H9 (cell line): ENCODE measurements at regions not wholly inside any gene's neighbourhood (a gene's known extent, or its start where the extent isn't known, plus 50 kb on each side); places are given as distances from the start of the nearest gene placed in this dataset.

Source experiments
- DNase-seq: peaks from one replicate; pipeline ENCODE4 v3.0.0-alpha.2; 2017
- H2AFZ ChIP-seq: one replicate; pipeline ENCODE4 v1.6.1; 2013; ENCODE audit warnings: mild to moderate bottlenecking, low read length, control low read depth, moderate library complexity
- H2AK5ac ChIP-seq: 2 replicates; pipeline ENCODE4 v1.6.1; 2013; ENCODE audit warnings: low read length, control low read depth, mixed read lengths; ENCODE audit not compliant: insufficient read length
- H2BK120ac ChIP-seq: one replicate; pipeline ENCODE4 v1.6.1; 2013; ENCODE audit warnings: low read depth, mild to moderate bottlenecking, low read length, control low read depth, inconsistent platforms; ENCODE audit not compliant: poor library complexity, severe bottlenecking
- H2BK12ac ChIP-seq: 2 replicates; pipeline ENCODE4 v1.6.1; 2013; ENCODE audit warnings: low read length, control low read depth, mixed read lengths, low read depth; ENCODE audit not compliant: insufficient read length
- H2BK15ac ChIP-seq: 2 replicates; pipeline ENCODE4 v1.6.1; 2013; ENCODE audit warnings: low read depth, low read length, control low read depth
- H2BK20ac ChIP-seq: one replicate; pipeline ENCODE4 v1.6.1; 2013; ENCODE audit warnings: low read depth, mild to moderate bottlenecking, low read length, control low read depth, inconsistent platforms; ENCODE audit not compliant: poor library complexity, severe bottlenecking
- H2BK5ac ChIP-seq: 2 replicates; pipeline ENCODE4 v1.6.1; 2013; ENCODE audit warnings: low read length, control low read depth, mixed read lengths; ENCODE audit not compliant: insufficient read length
- H3K14ac ChIP-seq: 2 replicates; pipeline ENCODE4 v1.6.1; 2013; ENCODE audit warnings: low read length, control low read depth; ENCODE audit not compliant: insufficient read depth
- H3K18ac ChIP-seq: 2 replicates; pipeline ENCODE4 v1.6.1; 2013; ENCODE audit warnings: low read depth, mild to moderate bottlenecking, mixed read lengths, low read length, control low read depth; ENCODE audit not compliant: insufficient read length
- H3K23ac ChIP-seq: 2 replicates; pipeline ENCODE4 v1.6.1; 2013; ENCODE audit warnings: low read length, control low read depth, mixed read lengths, low read depth; ENCODE audit not compliant: insufficient read length
- H3K23me2 ChIP-seq: 2 replicates; pipeline ENCODE4 v1.6.1; 2013; ENCODE audit warnings: low read depth, mild to moderate bottlenecking, mixed read lengths, low read length, control low read depth; ENCODE audit not compliant: insufficient read length, poor library complexity, severe bottlenecking
- H3K27ac ChIP-seq: 2 replicates; pipeline ENCODE4 v1.5.1; 2013; ENCODE audit warnings: low read length, control low read depth, mixed read lengths, low read depth; ENCODE audit not compliant: insufficient read length
- H3K27me3 ChIP-seq: 2 replicates; pipeline ENCODE4 v1.6.1; 2013; ENCODE audit warnings: low read length, control low read depth, inconsistent platforms; ENCODE audit not compliant: insufficient read depth
- H3K4ac ChIP-seq: 2 replicates; pipeline ENCODE4 v1.6.1; 2013; ENCODE audit warnings: low read depth, mild to moderate bottlenecking, control low read depth, inconsistent platforms, low read length, moderate library complexity
- H3K4me1 ChIP-seq: 2 replicates; pipeline ENCODE4 v1.6.1; 2013; ENCODE audit warnings: low read length, control low read depth, inconsistent platforms; ENCODE audit not compliant: insufficient read depth
- H3K4me2 ChIP-seq: 2 replicates; pipeline ENCODE4 v1.6.1; 2013; ENCODE audit warnings: low read length, control low read depth, mixed read lengths; ENCODE audit not compliant: insufficient read length, insufficient read depth
- H3K56ac ChIP-seq: 2 replicates; pipeline ENCODE4 v1.6.1; 2013; ENCODE audit warnings: low read depth, mild to moderate bottlenecking, mixed read lengths, low read length, control low read depth; ENCODE audit not compliant: insufficient read length
- H3K79me1 ChIP-seq: 2 replicates; pipeline ENCODE4 v1.6.1; 2013; ENCODE audit warnings: low read depth, mild to moderate bottlenecking, moderate library complexity, low read length, control low read depth, inconsistent platforms; ENCODE audit not compliant: insufficient read depth, poor library complexity, severe bottlenecking
- H3K79me2 ChIP-seq: 2 replicates; pipeline ENCODE4 v1.6.1; 2013; ENCODE audit warnings: low read length, control low read depth, inconsistent platforms; ENCODE audit not compliant: insufficient read depth
- H3K9ac ChIP-seq: 2 replicates; pipeline ENCODE4 v1.6.1; 2013; ENCODE audit warnings: low read length, control low read depth, mixed read lengths; ENCODE audit not compliant: insufficient read length; ENCODE audit errors: extremely low read depth
- H3K9me3 ChIP-seq: one replicate; pipeline ENCODE4 v1.6.1; 2013; ENCODE audit warnings: low read depth, low read length, inconsistent platforms; ENCODE audit not compliant: control insufficient read depth
- H3T11ph ChIP-seq: one replicate; pipeline ENCODE4 v1.6.1; 2013; ENCODE audit warnings: mild to moderate bottlenecking, low read length, control low read depth, inconsistent platforms
- H4K20me1 ChIP-seq: one replicate; pipeline ENCODE4 v1.6.1; 2013; ENCODE audit not compliant: control insufficient read depth, insufficient read length, insufficient read depth
- H4K5ac ChIP-seq: 2 replicates; pipeline ENCODE4 v1.6.1; 2013; ENCODE audit warnings: low read depth, mild to moderate bottlenecking, mixed read lengths, low read length, control low read depth; ENCODE audit not compliant: insufficient read length
- H4K8ac ChIP-seq: replicated peaks from 2 replicates; pipeline ENCODE4 v1.6.1; 2013; ENCODE audit warnings: low read length, control low read depth, mixed read lengths, low read depth; ENCODE audit not compliant: insufficient read length
- H4K91ac ChIP-seq: 2 replicates; pipeline ENCODE4 v1.6.1; 2013; ENCODE audit warnings: low read depth, mild to moderate bottlenecking, moderate library complexity, mixed read lengths, low read length, control low read depth; ENCODE audit not compliant: insufficient read length
- H3K27ac Mint-ChIP-seq, 3 experiments: 2 replicates in 2 of 3; 3 replicates in 1 of 3; pipeline ENCODE4 v1.8.0; 2020 to 2021; ENCODE audit warnings: mixed read lengths in 3 of 3, mild to moderate bottlenecking in 1 of 3, moderate library complexity in 1 of 3
- H3K27me3 Mint-ChIP-seq: 2 replicates; pipeline ENCODE4 v1.8.0; 2021; ENCODE audit warnings: low read depth, mild to moderate bottlenecking, moderate library complexity, mixed read lengths
- H3K36me3 Mint-ChIP-seq, 3 experiments: 2 replicates in 2 of 3; 3 replicates in 1 of 3; pipeline ENCODE4 v1.8.0; 2020 to 2021; ENCODE audit warnings: low read depth in 3 of 3, mixed read lengths in 3 of 3; ENCODE audit not compliant: insufficient read depth in 1 of 3
- H3K4me1 Mint-ChIP-seq, 2 experiments: 2 replicates each; pipeline ENCODE4 v1.8.0; 2020; ENCODE audit warnings: mixed read lengths in 2 of 2
- H3K4me3 Mint-ChIP-seq, 2 experiments: 2 replicates in 1 of 2; 3 replicates in 1 of 2; pipeline ENCODE4 v1.8.0; 2020 to 2021; ENCODE audit warnings: mild to moderate bottlenecking in 2 of 2, mixed read lengths in 2 of 2, moderate library complexity in 1 of 2
- H3K9me3 Mint-ChIP-seq, 2 experiments: 2 replicates in 1 of 2; 3 replicates in 1 of 2; pipeline ENCODE4 v1.8.0; 2020; ENCODE audit warnings: mild to moderate bottlenecking in 2 of 2, mixed read lengths in 2 of 2, moderate library complexity in 1 of 2
- CTCF ChIP-seq: fragments of 200-600 bp; sonication (generic); conservative IDR thresholded peaks from 3 replicates; pipeline ENCODE4 v1.8.0; 2021; ENCODE audit warnings: antibody characterized with exemption, mild to moderate bottlenecking
- WGBS: extraction: QIAGEN DNeasy Blood & Tissue Kit; methylation state at CpG from one replicate; pipeline ENCODE4 v1.1.7; 2013; ENCODE audit warnings: missing lambda C conversion rate, low lambda C conversion rate, mixed read lengths; ENCODE audit not compliant: insufficient read length; ENCODE audit errors: extremely low coverage; 5-methylcytosine and 5-hydroxymethylcytosine counted together

GRCh38 chr7:118085000-118085399 lies 99.0 kb upstream of the LSM8 start:
- H3K27ac Mint-ChIP-seq, result peak overlapping the region in 1 of 3 experiments; percentile 50; a peak in 3 of 7 replicates

More at GRCh38 chr7:118085000-118085399, 99.0 kb upstream of the LSM8 start:
- H4K5ac ChIP-seq, result no peak overlapping the region
- H2AK5ac ChIP-seq, result no peak overlapping the region
- no peak overlapping the region for H3K9ac ChIP-seq
- no peak overlapping the region for H2BK120ac ChIP-seq
- no peaks in the 10 kb centered on the region for H3K27me3 ChIP-seq
- H3K4me2 ChIP-seq, result no peak overlapping the region
- H3K4ac ChIP-seq, result no peak overlapping the region
- no peak overlapping the region for H3K23ac ChIP-seq
- peaks cover 13 to 15% of the 10 kb centered on the region in 2 experiments for H3K4me1 Mint-ChIP-seq
- no peaks in the 10 kb centered on the region for H3K36me3 Mint-ChIP-seq
- WGBS, result no CpG with 5 or more reads among the region's 3 CpGs
- no peak overlapping the region for H3K4me3 Mint-ChIP-seq
- H3K9me3 ChIP-seq, result no peaks in the 10 kb centered on the region
- no peak overlapping the region for H4K91ac ChIP-seq
- no peak overlapping the region for H2BK15ac ChIP-seq
- H3K56ac ChIP-seq, result no peak overlapping the region
- H3K27me3 Mint-ChIP-seq, result no peaks in the 10 kb centered on the region; the same call in 1 of the 2 replicates
- no peak for TF ChIP-seq CTCF
- no peak overlapping the region for H2BK5ac ChIP-seq
- no peak overlapping the region for H3K18ac ChIP-seq
- H2BK20ac ChIP-seq, result no peak overlapping the region
- no peak for DNase-seq
- H3K14ac ChIP-seq, result no peak overlapping the region
- no peak overlapping the region for H4K8ac ChIP-seq
- no peaks in the 10 kb centered on the region for H4K20me1 ChIP-seq
- no peak overlapping the region for H2AFZ ChIP-seq
- H3K4me1 ChIP-seq, result no peaks in the 10 kb centered on the region
- no peaks in the 10 kb centered on the region for H3K9me3 Mint-ChIP-seq
- H3K79me1 ChIP-seq, result no peaks in the 10 kb centered on the region
- no peak overlapping the region for H2BK12ac ChIP-seq
- no peak overlapping the region for H3T11ph ChIP-seq
- no peak overlapping the region for H3K27ac ChIP-seq
- no peaks in the 10 kb centered on the region for H3K23me2 ChIP-seq
- H3K79me2 ChIP-seq, result no peaks in the 10 kb centered on the region
